Neuronal stem cell (in vitro differentiated cells): ENCODE measurements at regions not wholly inside any gene's neighbourhood (a gene's known extent, or its start where the extent isn't known, plus 50 kb on each side); places are given as distances from the start of the nearest gene placed in this dataset.

Experiments used
- DNase-seq: peaks from one replicate; pipeline ENCODE4 v3.0.0-alpha.2; 2013; ENCODE audit warnings: low spot score
- H2AFZ ChIP-seq: one replicate; pipeline ENCODE4 v1.6.1; 2013; ENCODE audit warnings: mild to moderate bottlenecking, low read length, inconsistent platforms
- H2AK5ac ChIP-seq: 2 replicates; pipeline ENCODE4 v1.6.1; 2013; ENCODE audit warnings: low read depth, mild to moderate bottlenecking, inconsistent platforms, low read length, moderate library complexity, mixed read lengths
- H2BK120ac ChIP-seq: 2 replicates; pipeline ENCODE4 v1.6.1; 2013; ENCODE audit warnings: low read depth, mild to moderate bottlenecking, inconsistent platforms, low read length, moderate library complexity, mixed read lengths
- H2BK12ac ChIP-seq: one replicate; pipeline ENCODE4 v1.6.1; 2013; ENCODE audit warnings: low read length, inconsistent platforms
- H2BK15ac ChIP-seq: 2 replicates; pipeline ENCODE4 v1.6.1; 2013; ENCODE audit warnings: mild to moderate bottlenecking, low read length, inconsistent platforms, mixed read lengths
- H2BK5ac ChIP-seq: one replicate; pipeline ENCODE4 v1.6.1; 2013; ENCODE audit warnings: inconsistent platforms, mild to moderate bottlenecking, low read length, moderate library complexity
- H3K14ac ChIP-seq: one replicate; pipeline ENCODE4 v1.6.1; 2013; ENCODE audit warnings: low read length, inconsistent platforms
- H3K18ac ChIP-seq: 2 replicates; pipeline ENCODE4 v1.6.1; 2013; ENCODE audit warnings: low read length, inconsistent platforms
- H3K23ac ChIP-seq: 2 replicates; pipeline ENCODE4 v1.6.1; 2013; ENCODE audit warnings: low read depth, mild to moderate bottlenecking, mixed read lengths, low read length, inconsistent platforms; ENCODE audit not compliant: poor library complexity
- H3K27ac ChIP-seq: replicated peaks from 3 replicates; pipeline ENCODE4 v1.5.1; 2013; ENCODE audit warnings: low read length, inconsistent platforms
- H3K27me3 ChIP-seq, 3 experiments: 2 replicates each; pipeline ENCODE4 v1.6.1; 2013; ENCODE audit warnings: low read length in 3 of 3, mild to moderate bottlenecking in 2 of 3, inconsistent platforms in 1 of 3, low read depth in 1 of 3, mixed read lengths in 1 of 3, moderate library complexity in 1 of 3; ENCODE audit not compliant: control insufficient read depth in 3 of 3, insufficient read depth in 3 of 3
- H3K36me3 ChIP-seq, 2 donors: replicated peaks in 1 of 2; 2 replicates each; pipeline ENCODE4 v1.6.1; 2013; ENCODE audit warnings: low read length in 2 of 2; ENCODE audit not compliant: control insufficient read depth in 2 of 2, insufficient read depth in 2 of 2
- H3K4ac ChIP-seq: 2 replicates; pipeline ENCODE4 v1.6.1; 2013; ENCODE audit warnings: inconsistent platforms, mild to moderate bottlenecking, low read length, moderate library complexity
- H3K4me1 ChIP-seq, 2 donors: 1 replicate in 1 of 2; 2 replicates in 1 of 2; pipeline ENCODE4 v1.6.1; 2013; ENCODE audit warnings: low read length in 2 of 2, low read depth in 1 of 2; ENCODE audit not compliant: control insufficient read depth in 2 of 2, insufficient read depth in 1 of 2
- H3K4me2 ChIP-seq: one replicate; pipeline ENCODE4 v1.6.1; 2013; ENCODE audit warnings: mild to moderate bottlenecking, low read length, inconsistent platforms; ENCODE audit not compliant: insufficient read depth, poor library complexity, severe bottlenecking
- H3K4me3 ChIP-seq, 2 donors: 2 replicates each; pipeline ENCODE4 v1.5.1; 2013; ENCODE audit warnings: low read length in 2 of 2, mild to moderate bottlenecking in 2 of 2, inconsistent platforms in 1 of 2, moderate library complexity in 1 of 2
- H3K79me1 ChIP-seq: one replicate; pipeline ENCODE4 v1.6.1; 2013; ENCODE audit warnings: low read depth, mild to moderate bottlenecking, inconsistent platforms, low read length, moderate library complexity
- H3K9ac ChIP-seq: one replicate; pipeline ENCODE4 v1.6.1; 2013; ENCODE audit warnings: mild to moderate bottlenecking, low read depth, low read length, inconsistent platforms; ENCODE audit not compliant: poor library complexity
- H3K9me3 ChIP-seq, 2 donors: replicated peaks in 1 of 2; 2 replicates each; pipeline versions ENCODE3 to v1.6.1; 2013; ENCODE audit warnings: low read length in 2 of 2, mild to moderate bottlenecking in 2 of 2, inconsistent platforms in 1 of 2, low read depth in 1 of 2, mixed read lengths in 1 of 2, moderate library complexity in 1 of 2; ENCODE audit not compliant: control insufficient read depth in 2 of 2, insufficient read depth in 1 of 2
- H4K8ac ChIP-seq: one replicate; pipeline ENCODE4 v1.6.1; 2013; ENCODE audit warnings: low read depth, mild to moderate bottlenecking, inconsistent platforms, low read length, moderate library complexity
- H4K91ac ChIP-seq: one replicate; pipeline ENCODE4 v1.6.1; 2013; ENCODE audit warnings: low read length, low read depth, mild to moderate bottlenecking, inconsistent platforms; ENCODE audit not compliant: poor library complexity
- WGBS, 2 donors: extraction: QIAGEN DNeasy Blood & Tissue Kit; methylation state at CpG; one replicate each; pipeline ENCODE4 v1.1.7; 2013; ENCODE audit warnings: missing lambda C conversion rate in 2 of 2, mixed read lengths in 1 of 2; ENCODE audit not compliant: insufficient read length in 2 of 2, insufficient replicate concordance in 1 of 2; ENCODE audit errors: extremely low coverage in 2 of 2; 5-methylcytosine and 5-hydroxymethylcytosine counted together

DNA sequence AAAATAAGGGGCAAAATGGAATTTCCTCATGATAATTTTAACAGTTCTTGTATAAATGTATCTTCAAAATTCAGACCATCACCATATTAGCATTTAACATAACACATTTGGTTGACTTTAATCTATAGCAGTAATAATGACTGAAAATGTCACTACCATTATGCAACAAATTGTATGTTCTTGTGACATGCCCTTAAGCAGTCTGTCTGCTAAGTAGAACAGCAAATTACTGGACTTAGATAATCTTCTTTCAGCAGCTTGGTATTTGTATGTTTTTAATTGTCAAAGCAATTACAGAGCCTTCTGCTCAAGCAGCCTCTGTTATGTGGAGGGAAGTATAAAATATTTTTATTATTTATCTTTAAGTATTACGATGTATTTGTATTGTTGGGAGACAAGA, 214.3 kb upstream of the NXPH2 start:
- no peaks in the 10 kb centered on the region for H3K36me3 ChIP-seq
- H2BK5ac ChIP-seq: no peak overlapping the region
- H3K4ac ChIP-seq: no peak overlapping the region
- H3K27ac ChIP-seq: no peak overlapping the region
- H3K4me3 ChIP-seq: no peak overlapping the region
- no peak overlapping the region for H2BK120ac ChIP-seq
- H3K18ac ChIP-seq: no peak overlapping the region
- no peaks in the 10 kb centered on the region for H3K27me3 ChIP-seq
- H3K9ac ChIP-seq: no peak overlapping the region
- no peaks in the 10 kb centered on the region for H3K79me1 ChIP-seq
- H3K23ac ChIP-seq: no peak overlapping the region
- H2BK15ac ChIP-seq: no peak overlapping the region
- H4K8ac ChIP-seq: no peak overlapping the region
- no peak overlapping the region for H4K91ac ChIP-seq
- H2BK12ac ChIP-seq: no peak overlapping the region
- WGBS, 2 donors: no CpG with 5 or more reads among the region's 1 CpG
- H3K14ac ChIP-seq: no peak overlapping the region
- DNase-seq: no peak
- no peak overlapping the region for H2AK5ac ChIP-seq
- no peak overlapping the region for H2AFZ ChIP-seq
- H3K4me2 ChIP-seq: no peak overlapping the region
- no peaks in the 10 kb centered on the region for H3K4me1 ChIP-seq
- H3K9me3 ChIP-seq: no peaks in the 10 kb centered on the region

DNA sequence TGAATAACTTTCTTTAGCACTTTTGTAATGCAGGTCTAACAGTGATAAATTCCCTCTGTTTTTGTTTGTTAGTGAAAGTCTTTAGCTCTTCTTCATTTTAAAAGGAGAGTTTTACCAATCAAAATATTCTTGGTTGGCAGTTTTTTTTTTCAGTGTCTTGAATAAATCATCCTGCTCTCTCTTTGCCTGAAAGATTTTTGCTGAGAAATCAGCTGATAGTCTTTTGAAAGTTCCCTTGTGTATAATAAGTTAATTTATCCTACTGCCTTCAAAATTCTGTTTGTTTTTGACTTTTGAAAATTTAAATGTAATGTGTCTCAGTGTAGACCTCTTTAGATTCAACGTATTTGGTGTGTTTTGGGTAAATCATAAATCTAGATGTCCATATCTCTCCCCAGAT, 205.7 kb upstream of the NXPH2 start:
- Histone ChIP-seq H3K27me3 (no peaks in the 10 kb centered on the region), H3K4me3 (no peak overlapping the region)

DNA sequence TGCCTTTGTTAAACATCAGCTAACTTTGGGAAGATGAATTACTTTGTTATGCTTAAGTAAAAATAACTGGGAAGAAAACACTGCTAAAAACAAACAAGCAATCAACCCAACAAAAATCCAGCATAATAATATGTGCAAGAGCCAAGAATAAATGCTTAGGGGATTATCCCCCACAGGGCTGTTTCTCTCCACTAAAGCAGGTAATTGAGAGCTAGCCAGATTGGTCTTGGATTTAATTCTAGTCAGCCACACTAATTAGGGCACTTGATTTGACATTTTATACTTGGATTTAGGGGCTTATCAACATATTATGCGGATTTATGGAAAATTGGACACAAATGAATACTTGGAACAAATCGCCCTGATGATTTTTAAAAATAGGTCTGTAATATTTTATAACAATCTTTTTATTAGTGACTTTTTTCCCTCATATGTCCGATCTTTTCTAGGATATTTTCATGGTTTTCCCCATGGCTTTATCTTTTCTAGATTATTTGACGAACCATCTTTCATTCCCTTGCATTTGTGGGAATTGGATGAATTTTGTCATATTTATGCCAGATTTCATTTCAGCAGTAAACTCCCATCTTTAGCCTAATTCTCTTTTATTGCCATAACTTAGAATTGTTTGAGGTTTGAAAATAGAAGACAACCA, 199.1 kb upstream of the NXPH2 start:
- Histone ChIP-seq H3K36me3 (no peaks in the 10 kb centered on the region), H2AFZ (no peak overlapping the region), H4K8ac (no peak overlapping the region), H2BK120ac (no peak overlapping the region), H4K91ac (no peak overlapping the region), H3K4ac (no peak overlapping the region), H3K4me3 (no peak overlapping the region), H3K27me3 (no peaks in the 10 kb centered on the region), H3K4me2 (no peak overlapping the region), H2AK5ac (no peak overlapping the region), H2BK15ac (no peak overlapping the region), H3K18ac (no peak overlapping the region), H3K4me1 (no peaks in the 10 kb centered on the region), H3K79me1 (no peaks in the 10 kb centered on the region), H3K23ac (no peak overlapping the region), H3K27ac (no peak overlapping the region), H2BK5ac (no peak overlapping the region), H3K9me3 (no peaks in the 10 kb centered on the region), H3K9ac (no peak overlapping the region), H3K14ac (no peak overlapping the region), H2BK12ac (no peak overlapping the region)
- no peak for DNase-seq
- no CpG with 5 or more reads among the region's 4 CpGs for WGBS, 2 donors

More for the DNA sequence above, 205.7 kb upstream of the NXPH2 start:
- Histone ChIP-seq H2BK12ac (no peak overlapping the region), H3K14ac (no peak overlapping the region), H3K4ac (no peak overlapping the region), H4K8ac (no peak overlapping the region), H3K79me1 (no peaks in the 10 kb centered on the region), H4K91ac (no peak overlapping the region), H2AFZ (no peak overlapping the region), H3K4me1 (peaks cover 0 to 2% of the 10 kb centered on the region in 2 donors), H3K23ac (no peak overlapping the region), H3K18ac (no peak overlapping the region), H2BK5ac (no peak overlapping the region), H3K9me3 (no peaks in the 10 kb centered on the region), H3K36me3 (no peaks in the 10 kb centered on the region), H2BK120ac (no peak overlapping the region), H2AK5ac (no peak overlapping the region), H2BK15ac (no peak overlapping the region), H3K27ac (no peak overlapping the region), H3K9ac (no peak overlapping the region), H3K4me2 (no peak overlapping the region)
- WGBS, 2 donors: no CpG with 5 or more reads among the region's 1 CpG
- DNase-seq: no peak

DNA sequence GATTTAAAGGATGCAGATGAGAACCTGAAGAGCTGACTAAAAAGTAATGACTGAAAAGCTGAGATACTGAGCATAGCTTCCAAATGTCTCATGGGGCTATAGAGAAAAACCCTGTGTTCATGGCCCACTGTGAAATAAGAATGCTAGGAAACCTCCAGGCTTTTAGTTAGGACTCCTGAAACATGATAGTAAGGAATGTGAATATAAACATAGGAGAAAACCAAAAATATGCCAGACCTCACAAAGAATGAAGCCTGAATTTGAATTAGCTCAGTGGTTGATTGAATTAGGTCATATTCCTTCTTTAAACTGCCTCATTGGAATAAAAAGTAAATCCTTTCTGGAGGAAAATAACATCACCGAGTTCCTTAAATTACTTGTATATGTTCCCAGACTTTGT, 194.5 kb upstream of the NXPH2 start:
- H3K36me3 ChIP-seq: no peaks in the 10 kb centered on the region
- no peak overlapping the region for H3K23ac ChIP-seq
- no peak for DNase-seq
- H3K9ac ChIP-seq: no peak overlapping the region
- no peak overlapping the region for H3K4ac ChIP-seq
- H3K4me1 ChIP-seq: no peaks in the 10 kb centered on the region
- H2AFZ ChIP-seq: no peak overlapping the region
- no peak overlapping the region for H4K91ac ChIP-seq
- no peak overlapping the region for H3K18ac ChIP-seq
- WGBS, 2 donors: no CpG with 5 or more reads among the region's 1 CpG
- H3K4me2 ChIP-seq: no peak overlapping the region
- H3K9me3 ChIP-seq: no peaks in the 10 kb centered on the region
- H4K8ac ChIP-seq: no peak overlapping the region
- no peaks in the 10 kb centered on the region for H3K79me1 ChIP-seq
- no peak overlapping the region for H2BK12ac ChIP-seq
- H2AK5ac ChIP-seq: no peak overlapping the region
- H3K27me3 ChIP-seq: no peaks in the 10 kb centered on the region
- no peak overlapping the region for H3K4me3 ChIP-seq
- H3K27ac ChIP-seq: no peak overlapping the region
- no peak overlapping the region for H2BK15ac ChIP-seq
- H2BK5ac ChIP-seq: no peak overlapping the region
- H3K14ac ChIP-seq: no peak overlapping the region
- H2BK120ac ChIP-seq: no peak overlapping the region
